ENCODE measurements at regions not wholly inside any gene's neighbourhood (a gene's known extent, or its start where the extent isn't known, plus 50 kb on each side); places are given as distances from the start of the nearest gene placed in this dataset.
"Not testable (repeated sequence)": the region's sequence is repeated elsewhere in the genome, so short reads cannot be mapped to it uniquely, and the experiment has no call there.

DNA sequence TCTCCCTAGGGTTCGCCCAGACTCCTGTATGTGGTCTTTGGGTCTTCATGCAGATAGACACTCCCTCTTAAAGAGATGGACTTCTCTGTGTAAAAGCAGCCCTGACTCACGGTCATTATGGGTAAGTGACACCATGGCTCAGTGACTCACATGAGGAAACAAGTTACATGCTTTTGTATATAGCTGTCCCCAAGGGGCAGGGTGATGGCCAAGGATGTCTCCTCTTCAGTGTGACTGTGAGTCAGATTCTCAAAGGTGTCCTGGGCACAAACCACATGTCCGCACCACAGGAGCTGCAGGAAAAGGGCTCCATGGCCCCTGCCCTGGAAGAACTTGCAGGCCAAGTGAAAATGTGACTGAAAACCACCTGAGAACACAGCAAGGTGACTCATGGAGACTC, 380.4 kb downstream of the NPHP4 start:
- DNase-seq (ENCODE audit: insufficient read length, low spot score) (no peak), FAIRE-seq (no peak)

DNA sequence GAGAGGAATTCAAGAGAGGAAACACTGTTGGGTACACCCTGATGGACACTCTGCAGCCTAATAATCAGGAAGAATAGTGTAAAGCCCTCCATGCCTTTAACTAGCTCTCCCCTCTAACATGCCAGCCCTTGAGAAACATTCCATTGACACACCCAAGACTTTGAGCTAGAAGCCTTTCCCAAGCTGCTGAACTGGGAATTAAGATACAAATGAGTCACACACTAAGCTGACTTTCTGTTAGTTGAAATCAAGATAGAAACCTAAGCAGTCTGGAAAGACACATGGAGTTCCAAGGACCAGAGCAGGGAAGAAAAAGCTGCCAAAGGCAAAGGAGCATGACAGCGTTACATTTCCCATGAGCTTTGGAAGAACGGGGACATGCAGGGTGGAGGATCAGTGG, 380.8 kb downstream of the NPHP4 start:
- no peak for FAIRE-seq
- DNase-seq (ENCODE audit: insufficient read length, low spot score) = no peak

- DNase-seq (ENCODE audit: insufficient read length, low spot score) (no peak), FAIRE-seq (no peak)
Measured at GRCh38 chr1:5610432-5610831, 381.8 kb downstream of the NPHP4 start.

- DNase-seq (ENCODE audit: insufficient read length, low spot score) = no peak
- FAIRE-seq = no peak
Measured at GRCh38 chr1:5603353-5604104, 388.7 kb downstream of the NPHP4 start.

DNA sequence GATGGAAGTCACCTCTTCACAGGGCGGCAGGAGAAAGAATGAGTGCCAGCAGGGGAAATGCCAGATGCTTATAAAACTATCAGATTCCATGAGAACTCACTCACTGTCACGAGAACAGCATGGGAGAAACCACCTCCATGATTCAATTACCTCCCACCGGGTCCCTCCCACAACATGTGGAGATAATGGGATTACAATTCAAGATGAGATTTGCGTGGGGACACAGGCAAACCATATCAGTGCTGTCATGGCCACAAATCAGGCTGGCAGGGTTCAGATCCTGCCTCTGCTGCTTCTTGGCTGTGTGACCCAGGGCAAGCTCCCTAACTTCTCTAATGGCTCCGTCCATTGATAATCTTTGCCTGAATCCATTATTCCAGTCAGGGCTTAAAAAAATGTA, 389.5 kb downstream of the NPHP4 start:
- FAIRE-seq; DNase-seq (ENCODE audit: insufficient read length, low spot score): not testable (repeated sequence)

DNA sequence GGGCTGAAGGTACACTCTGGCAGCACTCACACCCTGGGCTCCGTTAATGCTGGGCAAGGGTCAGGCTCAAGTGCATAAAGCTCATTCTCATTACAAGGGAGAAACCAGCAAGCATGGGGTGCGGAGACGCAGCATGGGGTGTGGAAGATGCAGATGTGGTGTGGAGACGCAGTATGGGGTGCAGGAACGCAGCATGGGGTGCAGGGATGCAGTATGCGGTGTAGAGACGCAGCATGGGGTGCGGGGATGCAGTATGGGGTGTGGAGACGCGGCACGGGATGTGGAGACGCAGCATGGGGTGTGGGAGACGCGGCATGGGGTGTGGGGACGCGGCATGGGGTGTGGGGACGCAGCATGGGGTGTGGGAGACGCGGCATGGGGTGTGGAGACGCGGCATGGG, 390.7 kb downstream of the NPHP4 start:
- no peak for FAIRE-seq
- DNase-seq (ENCODE audit: insufficient read length, low spot score) = no peak

DNA sequence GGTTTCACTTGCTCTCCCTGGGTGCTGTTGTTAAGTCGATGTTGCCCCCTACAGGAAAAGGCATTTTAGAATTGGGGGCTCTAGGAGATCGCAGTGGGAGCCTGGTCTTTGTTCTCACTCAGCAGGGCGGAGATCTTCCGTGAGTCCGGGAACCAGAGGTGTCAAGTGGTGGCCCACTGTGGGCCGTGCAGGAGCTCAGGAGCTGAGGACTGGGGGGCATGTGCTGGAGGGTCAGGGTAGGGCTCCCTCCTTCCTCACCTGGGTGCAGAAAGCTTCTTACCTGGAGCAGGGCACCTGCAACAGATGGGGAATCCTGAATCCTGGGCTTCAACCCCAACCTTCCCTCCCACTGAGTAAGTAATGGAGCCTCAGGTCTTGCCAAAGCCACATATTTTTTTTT, 392.7 kb downstream of the NPHP4 start:
- FAIRE-seq = no peak

DNA sequence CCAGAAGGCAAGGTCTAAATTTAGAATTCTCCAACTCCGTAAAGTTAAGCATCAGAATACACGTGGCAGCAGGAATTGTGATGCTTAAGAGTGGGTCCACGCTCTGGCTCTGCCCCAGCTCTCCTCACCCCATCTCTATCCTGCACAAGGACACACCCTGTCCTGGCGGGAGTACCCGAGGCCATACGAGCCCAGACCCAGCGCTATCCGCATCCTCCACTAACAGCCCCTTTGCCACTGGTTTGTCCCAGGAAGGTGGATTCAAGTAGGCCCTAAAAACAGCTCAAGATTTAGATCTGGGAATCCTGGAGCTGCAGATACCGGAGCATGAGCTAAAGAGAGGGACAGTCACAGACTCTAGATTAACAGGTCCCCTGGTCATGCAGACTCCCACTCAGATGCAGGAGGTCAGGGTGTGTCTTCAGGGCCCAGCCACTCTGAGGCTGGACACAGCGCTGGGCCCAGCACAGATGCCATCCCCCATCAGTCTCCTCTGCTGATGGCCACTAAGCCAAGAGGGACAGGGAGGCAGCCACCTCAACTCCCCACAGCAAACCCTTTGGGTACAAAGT, 393.3 kb downstream of the NPHP4 start:
- DNase-seq (ENCODE audit: insufficient read length, low spot score) (no peak), FAIRE-seq (no peak)

More for the DNA sequence above, 392.7 kb downstream of the NPHP4 start:
- DNase-seq (ENCODE audit: insufficient read length, low spot score) = no peak

GRCh38 chr1:5597991-5598823, 394.0 kb downstream of the NPHP4 start:
- FAIRE-seq = no peak
- DNase-seq (ENCODE audit: insufficient read length, low spot score) = no peak

- FAIRE-seq (no peak), DNase-seq (ENCODE audit: insufficient read length, low spot score) (no peak)
Measured at GRCh38 chr1:5597171-5597850, 394.9 kb downstream of the NPHP4 start.

GRCh38 chr1:5596651-5597050, 395.6 kb downstream of the NPHP4 start:
- DNase-seq (ENCODE audit: insufficient read length, low spot score) = no peak
- FAIRE-seq = no peak

- no peak for FAIRE-seq
- DNase-seq (ENCODE audit: insufficient read length, low spot score) = no peak
Measured at GRCh38 chr1:5595531-5596170, 396.6 kb downstream of the NPHP4 start.

GRCh38 chr1:5594056-5594956, 397.9 kb downstream of the NPHP4 start:
- DNase-seq (ENCODE audit: insufficient read length, low spot score) = no peak
- FAIRE-seq = no peak

GRCh38 chr1:5590717-5591116, 401.5 kb downstream of the NPHP4 start:
- DNase-seq (ENCODE audit: insufficient read length, low spot score) (no peak), FAIRE-seq (no peak)

- FAIRE-seq (no peak), DNase-seq (ENCODE audit: insufficient read length, low spot score) (no peak)
Measured at GRCh38 chr1:5586629-5587028, 405.6 kb downstream of the NPHP4 start.

- DNase-seq (ENCODE audit: insufficient read length, low spot score) (no peak), FAIRE-seq (no peak)
Measured at GRCh38 chr1:5585256-5585655, 407.0 kb downstream of the NPHP4 start.

GRCh38 chr1:5580926-5581325, 411.3 kb downstream of the NPHP4 start:
- FAIRE-seq (no peak), DNase-seq (ENCODE audit: insufficient read length, low spot score) (no peak)

GRCh38 chr1:5579966-5580365, 412.3 kb downstream of the NPHP4 start:
- DNase-seq (ENCODE audit: insufficient read length, low spot score) (no peak), FAIRE-seq (no peak)

DNA sequence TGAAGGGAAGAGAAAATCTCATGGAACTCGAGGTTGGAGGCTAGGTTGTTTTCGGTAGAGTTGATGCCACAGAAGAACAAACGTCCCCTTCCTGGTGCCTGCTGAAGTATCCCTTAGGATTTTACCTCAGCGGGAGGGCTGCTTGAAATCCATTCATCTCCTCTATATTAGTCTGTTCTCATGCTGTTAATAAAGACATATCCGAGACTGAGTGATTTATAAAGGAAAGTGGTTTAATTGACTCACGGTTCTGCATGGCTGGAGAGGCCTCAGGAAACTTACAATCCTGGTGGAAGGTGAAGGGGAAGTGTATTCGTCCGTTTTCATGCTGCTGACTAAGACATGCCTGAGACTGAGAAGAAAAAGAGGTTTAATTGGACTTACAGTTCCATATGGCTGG, 413.5 kb downstream of the NPHP4 start:
- no peak for DNase-seq (ENCODE audit: insufficient read length, low spot score)
- FAIRE-seq = no peak

All from GM19239 (cell line).